GM23338 (cell line): ENCODE measurements at regions not wholly inside any gene's neighbourhood (a gene's known extent, or its start where the extent isn't known, plus 50 kb on each side); places are given as distances from the start of the nearest gene placed in this dataset.

Experiments used
- EZH2 ChIP-seq: fragments of 200-600 bp; sonication (generic); IDR thresholded peaks from one replicate; pipeline ENCODE4 v1.8.0; 2017; ENCODE audit warnings: antibody characterized with exemption, mild to moderate bottlenecking, low read depth; ENCODE audit not compliant: unreplicated experiment
- EZH2phosphoT487 ChIP-seq: fragments of 200-600 bp; sonication (generic); IDR thresholded peaks from one replicate; pipeline ENCODE4 v1.8.1; 2018; ENCODE audit warnings: antibody characterized with exemption; ENCODE audit not compliant: unreplicated experiment
- POLR2AphosphoS5 ChIP-seq: IDR thresholded peaks from 2 replicates; pipeline ENCODE4 v1.6.1; 2016; ENCODE audit warnings: antibody characterized with exemption, low read depth
- TF ChIP-seq, protein P1 (sequence below), 2 experiments: fragments of 200-600 bp in 1 of 2; sonication (generic) in 1 of 2; conservative IDR thresholded peaks; 2 replicates each; pipeline versions ENCODE4 v1.5.1 to v1.6.1; 2016 to 2017; ENCODE audit warnings: antibody characterized with exemption in 2 of 2, low read depth in 2 of 2, mild to moderate bottlenecking in 2 of 2, moderate library complexity in 1 of 2
- TF ChIP-seq, protein P2 (sequence below): IDR thresholded peaks from one replicate; pipeline ENCODE4 v1.6.1; 2018; ENCODE audit warnings: antibody characterized with exemption; ENCODE audit not compliant: unreplicated experiment

DNA sequence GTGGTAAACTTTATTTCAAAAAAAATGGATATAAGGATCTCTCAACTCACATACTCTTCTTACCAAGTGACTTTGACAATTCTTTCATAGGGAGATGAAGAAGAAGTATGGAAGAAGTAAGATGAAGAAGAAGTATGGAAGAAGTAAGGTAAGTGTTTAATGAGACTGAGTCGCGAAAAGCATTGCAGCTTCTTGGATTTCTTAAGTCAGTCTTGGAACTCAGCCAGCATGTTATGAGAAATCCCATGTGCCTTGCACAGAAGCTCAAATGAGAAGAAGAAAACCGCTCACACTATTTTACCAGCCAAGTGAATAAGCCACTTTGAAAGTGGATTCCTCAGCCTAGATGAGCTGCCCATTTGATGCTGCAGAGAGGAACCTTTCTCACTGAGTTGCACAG lies 332.0 kb upstream of the CCDC179 start:
- TF ChIP-seq, protein P1, sequence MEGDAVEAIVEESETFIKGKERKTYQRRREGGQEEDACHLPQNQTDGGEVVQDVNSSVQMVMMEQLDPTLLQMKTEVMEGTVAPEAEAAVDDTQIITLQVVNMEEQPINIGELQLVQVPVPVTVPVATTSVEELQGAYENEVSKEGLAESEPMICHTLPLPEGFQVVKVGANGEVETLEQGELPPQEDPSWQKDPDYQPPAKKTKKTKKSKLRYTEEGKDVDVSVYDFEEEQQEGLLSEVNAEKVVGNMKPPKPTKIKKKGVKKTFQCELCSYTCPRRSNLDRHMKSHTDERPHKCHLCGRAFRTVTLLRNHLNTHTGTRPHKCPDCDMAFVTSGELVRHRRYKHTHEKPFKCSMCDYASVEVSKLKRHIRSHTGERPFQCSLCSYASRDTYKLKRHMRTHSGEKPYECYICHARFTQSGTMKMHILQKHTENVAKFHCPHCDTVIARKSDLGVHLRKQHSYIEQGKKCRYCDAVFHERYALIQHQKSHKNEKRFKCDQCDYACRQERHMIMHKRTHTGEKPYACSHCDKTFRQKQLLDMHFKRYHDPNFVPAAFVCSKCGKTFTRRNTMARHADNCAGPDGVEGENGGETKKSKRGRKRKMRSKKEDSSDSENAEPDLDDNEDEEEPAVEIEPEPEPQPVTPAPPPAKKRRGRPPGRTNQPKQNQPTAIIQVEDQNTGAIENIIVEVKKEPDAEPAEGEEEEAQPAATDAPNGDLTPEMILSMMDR (conservative IDR thresholded peaks at IDR 0.05; ENCODE audit: low read depth in 2 of 2) = no peak
- TF ChIP-seq EZH2phosphoT487 (no peak), EZH2 (no peak), POLR2AphosphoS5 (no peak)
- TF ChIP-seq, protein P2, sequence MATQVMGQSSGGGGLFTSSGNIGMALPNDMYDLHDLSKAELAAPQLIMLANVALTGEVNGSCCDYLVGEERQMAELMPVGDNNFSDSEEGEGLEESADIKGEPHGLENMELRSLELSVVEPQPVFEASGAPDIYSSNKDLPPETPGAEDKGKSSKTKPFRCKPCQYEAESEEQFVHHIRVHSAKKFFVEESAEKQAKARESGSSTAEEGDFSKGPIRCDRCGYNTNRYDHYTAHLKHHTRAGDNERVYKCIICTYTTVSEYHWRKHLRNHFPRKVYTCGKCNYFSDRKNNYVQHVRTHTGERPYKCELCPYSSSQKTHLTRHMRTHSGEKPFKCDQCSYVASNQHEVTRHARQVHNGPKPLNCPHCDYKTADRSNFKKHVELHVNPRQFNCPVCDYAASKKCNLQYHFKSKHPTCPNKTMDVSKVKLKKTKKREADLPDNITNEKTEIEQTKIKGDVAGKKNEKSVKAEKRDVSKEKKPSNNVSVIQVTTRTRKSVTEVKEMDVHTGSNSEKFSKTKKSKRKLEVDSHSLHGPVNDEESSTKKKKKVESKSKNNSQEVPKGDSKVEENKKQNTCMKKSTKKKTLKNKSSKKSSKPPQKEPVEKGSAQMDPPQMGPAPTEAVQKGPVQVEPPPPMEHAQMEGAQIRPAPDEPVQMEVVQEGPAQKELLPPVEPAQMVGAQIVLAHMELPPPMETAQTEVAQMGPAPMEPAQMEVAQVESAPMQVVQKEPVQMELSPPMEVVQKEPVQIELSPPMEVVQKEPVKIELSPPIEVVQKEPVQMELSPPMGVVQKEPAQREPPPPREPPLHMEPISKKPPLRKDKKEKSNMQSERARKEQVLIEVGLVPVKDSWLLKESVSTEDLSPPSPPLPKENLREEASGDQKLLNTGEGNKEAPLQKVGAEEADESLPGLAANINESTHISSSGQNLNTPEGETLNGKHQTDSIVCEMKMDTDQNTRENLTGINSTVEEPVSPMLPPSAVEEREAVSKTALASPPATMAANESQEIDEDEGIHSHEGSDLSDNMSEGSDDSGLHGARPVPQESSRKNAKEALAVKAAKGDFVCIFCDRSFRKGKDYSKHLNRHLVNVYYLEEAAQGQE = no peak
